HUES48 (cell line): ENCODE measurements at regions not wholly inside any gene's neighbourhood (a gene's known extent, or its start where the extent isn't known, plus 50 kb on each side); places are given as distances from the start of the nearest gene placed in this dataset.
A peak's percentile ranks its signal among the peaks of the same experiment; 100 is the strongest.

Source experiments
- H3K27ac ChIP-seq: one replicate; pipeline ENCODE4 v1.7.0; 2013; ENCODE audit warnings: low read depth, low read length, inconsistent platforms
- H3K27me3 ChIP-seq: 2 replicates; pipeline ENCODE4 v1.6.1; 2013; ENCODE audit warnings: mild to moderate bottlenecking, low read length; ENCODE audit not compliant: control insufficient read depth, insufficient read depth
- H3K36me3 ChIP-seq: 2 replicates; pipeline ENCODE4 v1.6.1; 2013; ENCODE audit warnings: low read length; ENCODE audit not compliant: control insufficient read depth, insufficient read depth
- H3K4me1 ChIP-seq: 2 replicates; pipeline ENCODE4 v1.6.1; 2013; ENCODE audit warnings: mild to moderate bottlenecking, low read length; ENCODE audit not compliant: control insufficient read depth, insufficient read depth
- H3K4me3 ChIP-seq: 2 replicates; pipeline ENCODE4 v1.5.1; 2013; ENCODE audit warnings: mild to moderate bottlenecking, low read depth, low read length
- H3K9ac ChIP-seq: 2 replicates; pipeline ENCODE4 v1.6.1; 2013; ENCODE audit warnings: mild to moderate bottlenecking, low read depth, low read length, moderate library complexity
- H3K9me3 ChIP-seq: 2 replicates; pipeline ENCODE4 v1.6.1; 2013; ENCODE audit warnings: low read length; ENCODE audit not compliant: control insufficient read depth, insufficient read depth

GRCh38 chr10:120755771-120756170 lies 95.4 kb upstream of the WDR11 start:
- no peak overlapping the region for H3K27ac ChIP-seq
- no peaks in the 10 kb centered on the region for H3K36me3 ChIP-seq
- no peaks in the 10 kb centered on the region for H3K4me1 ChIP-seq
- no peaks in the 10 kb centered on the region for H3K27me3 ChIP-seq
- no peak overlapping the region for H3K9ac ChIP-seq
- H3K4me3 ChIP-seq, result no peak overlapping the region
- no peaks in the 10 kb centered on the region for H3K9me3 ChIP-seq

- no peaks in the 10 kb centered on the region for H3K27me3 ChIP-seq
- no peak overlapping the region for H3K27ac ChIP-seq
- peaks cover 7% of the 10 kb centered on the region for H3K4me1 ChIP-seq
- H3K36me3 ChIP-seq, result no peaks in the 10 kb centered on the region
- no peak overlapping the region for H3K9ac ChIP-seq
- H3K4me3 ChIP-seq, result no peak overlapping the region
- no peaks in the 10 kb centered on the region for H3K9me3 ChIP-seq
These were observed 90.9 kb upstream of the WDR11 start for GRCh38 chr10:120760253-120760652.

GRCh38 chr10:120761951-120762350 lies 89.2 kb upstream of the WDR11 start:
- Histone ChIP-seq H3K27ac (no peak overlapping the region), H3K27me3 (no peaks in the 10 kb centered on the region), H3K4me1 (peaks cover 13% of the 10 kb centered on the region), H3K4me3 (no peak overlapping the region), H3K36me3 (no peaks in the 10 kb centered on the region), H3K9ac (no peak overlapping the region), H3K9me3 (no peaks in the 10 kb centered on the region)

GRCh38 chr10:120765226-120765803 lies 85.8 kb upstream of the WDR11 start:
- H3K4me3 ChIP-seq, result no peak overlapping the region
- no peaks in the 10 kb centered on the region for H3K27me3 ChIP-seq
- H3K9ac ChIP-seq, result no peak overlapping the region
- H3K36me3 ChIP-seq, result no peaks in the 10 kb centered on the region
- no peaks in the 10 kb centered on the region for H3K9me3 ChIP-seq
- peak overlapping the region; percentile 15 for H3K27ac ChIP-seq
- H3K4me1 ChIP-seq, result peaks cover 20% of the 10 kb centered on the region

- Histone ChIP-seq H3K9me3 (no peaks in the 10 kb centered on the region), H3K36me3 (no peaks in the 10 kb centered on the region), H3K4me1 (peaks cover 20% of the 10 kb centered on the region), H3K27me3 (no peaks in the 10 kb centered on the region), H3K9ac (no peak overlapping the region), H3K4me3 (no peak overlapping the region), H3K27ac (no peak overlapping the region)
These were observed 82.9 kb upstream of the WDR11 start for GRCh38 chr10:120768227-120768626.

- H3K9me3 ChIP-seq, result no peaks in the 10 kb centered on the region
- H3K27ac ChIP-seq, result no peak overlapping the region
- no peak overlapping the region for H3K4me3 ChIP-seq
- H3K36me3 ChIP-seq, result no peaks in the 10 kb centered on the region
- H3K9ac ChIP-seq, result no peak overlapping the region
- H3K4me1 ChIP-seq, result peaks cover 10% of the 10 kb centered on the region
- H3K27me3 ChIP-seq, result no peaks in the 10 kb centered on the region
These were observed 80.7 kb upstream of the WDR11 start for GRCh38 chr10:120770496-120770895.

GRCh38 chr10:120776442-120776841 lies 74.7 kb upstream of the WDR11 start:
- Histone ChIP-seq H3K27me3 (no peaks in the 10 kb centered on the region), H3K27ac (no peak overlapping the region), H3K36me3 (no peaks in the 10 kb centered on the region), H3K4me3 (no peak overlapping the region), H3K9me3 (no peaks in the 10 kb centered on the region), H3K4me1 (no peaks in the 10 kb centered on the region), H3K9ac (no peak overlapping the region)

GRCh38 chr10:120782336-120782735 lies 68.8 kb upstream of the WDR11 start:
- Histone ChIP-seq H3K36me3 (no peaks in the 10 kb centered on the region), H3K9me3 (no peaks in the 10 kb centered on the region), H3K4me1 (no peaks in the 10 kb centered on the region), H3K9ac (no peak overlapping the region), H3K4me3 (no peak overlapping the region), H3K27me3 (no peaks in the 10 kb centered on the region), H3K27ac (no peak overlapping the region)

GRCh38 chr10:120783098-120783497 lies 68.1 kb upstream of the WDR11 start:
- Histone ChIP-seq H3K4me1 (no peaks in the 10 kb centered on the region), H3K4me3 (no peak overlapping the region), H3K27ac (no peak overlapping the region), H3K9me3 (no peaks in the 10 kb centered on the region), H3K36me3 (no peaks in the 10 kb centered on the region), H3K27me3 (no peaks in the 10 kb centered on the region), H3K9ac (no peak overlapping the region)

GRCh38 chr10:120783867-120784266 lies 67.3 kb upstream of the WDR11 start:
- Histone ChIP-seq H3K27me3 (no peaks in the 10 kb centered on the region), H3K36me3 (no peaks in the 10 kb centered on the region), H3K9me3 (no peaks in the 10 kb centered on the region), H3K4me1 (no peaks in the 10 kb centered on the region), H3K4me3 (no peak overlapping the region), H3K9ac (no peak overlapping the region), H3K27ac (no peak overlapping the region)

GRCh38 chr10:120788771-120789170 lies 62.4 kb upstream of the WDR11 start:
- H3K4me1 ChIP-seq, result no peaks in the 10 kb centered on the region
- H3K27me3 ChIP-seq, result no peaks in the 10 kb centered on the region
- no peak overlapping the region for H3K27ac ChIP-seq
- no peaks in the 10 kb centered on the region for H3K9me3 ChIP-seq
- H3K36me3 ChIP-seq, result no peaks in the 10 kb centered on the region
- no peak overlapping the region for H3K9ac ChIP-seq
- no peak overlapping the region for H3K4me3 ChIP-seq
